MG63 (cell line): ENCODE measurements at regions not wholly inside any gene's neighbourhood (a gene's known extent, or its start where the extent isn't known, plus 50 kb on each side); places are given as distances from the start of the nearest gene placed in this dataset.

Experiments
- DNase-seq: peaks from one replicate; pipeline ENCODE4 v3.0.0-alpha.2; 2020
- H3K27me3 ChIP-seq: fragments of 250-450 bp; sonication (Bioruptor Pico); 2 replicates; pipeline ENCODE4 v1.5.1; 2020; ENCODE audit warnings: mild to moderate bottlenecking, moderate library complexity
- H3K36me3 ChIP-seq: fragments of 250-450 bp; sonication (Bioruptor Pico); 2 replicates; pipeline ENCODE4 v1.5.1; 2020; ENCODE audit warnings: mild to moderate bottlenecking, moderate library complexity
- H3K4me3 ChIP-seq: fragments of 250-450 bp; sonication (Bioruptor Pico); 2 replicates; pipeline ENCODE4 v1.5.1; 2020; ENCODE audit warnings: mild to moderate bottlenecking, moderate library complexity
- H3K9me3 ChIP-seq: fragments of 250-450 bp; sonication (Bioruptor Pico); 2 replicates; pipeline ENCODE4 v1.5.1; 2020; ENCODE audit warnings: mild to moderate bottlenecking, moderate library complexity

- Histone ChIP-seq H3K27me3 (peaks cover 12% of the 10 kb centered on the region), H3K36me3 (no peaks in the 10 kb centered on the region), H3K4me3 (no peak overlapping the region), H3K9me3 (peaks cover 10% of the 10 kb centered on the region)
- DNase-seq, result no peak
These were observed 246.8 kb downstream of the NSG2 start for GRCh38 chr5:174292348-174292747.

GRCh38 chr5:174293006-174293405, 247.5 kb downstream of the NSG2 start:
- H3K27me3 ChIP-seq, result peaks cover 10% of the 10 kb centered on the region
- DNase-seq, result no peak
- H3K36me3 ChIP-seq, result no peaks in the 10 kb centered on the region
- H3K9me3 ChIP-seq, result peaks cover 10% of the 10 kb centered on the region
- no peak overlapping the region for H3K4me3 ChIP-seq

DNA sequence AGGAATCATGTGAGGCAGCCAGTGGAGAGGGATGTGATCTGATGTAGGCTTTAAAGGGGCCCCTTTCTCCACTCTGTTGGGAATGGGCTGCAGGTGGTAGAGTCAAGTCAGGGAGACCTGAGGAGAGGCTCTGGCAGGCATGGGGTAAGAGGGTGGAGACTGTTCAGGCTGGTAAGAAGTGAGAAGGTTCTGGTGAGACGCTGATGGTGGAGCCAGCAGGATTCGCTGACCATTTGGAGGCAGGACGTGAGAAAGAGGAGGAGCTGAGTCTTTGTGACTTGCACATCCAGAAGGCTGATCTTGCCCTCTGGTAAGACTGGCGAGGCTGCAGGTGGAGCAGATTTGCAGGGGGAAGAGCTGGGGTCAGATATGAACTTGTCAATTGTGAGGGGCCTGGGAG, 248.0 kb downstream of the NSG2 start:
- Histone ChIP-seq H3K36me3 (no peaks in the 10 kb centered on the region), H3K4me3 (no peak overlapping the region), H3K9me3 (peaks cover 12% of the 10 kb centered on the region), H3K27me3 (peaks cover 10% of the 10 kb centered on the region)
- no peak for DNase-seq

- no peak for DNase-seq
- Histone ChIP-seq H3K4me3 (no peak overlapping the region), H3K9me3 (peaks cover 9% of the 10 kb centered on the region), H3K36me3 (no peaks in the 10 kb centered on the region), H3K27me3 (peaks cover 12% of the 10 kb centered on the region)
These were observed 249.6 kb downstream of the NSG2 start for GRCh38 chr5:174294891-174295620.

DNA sequence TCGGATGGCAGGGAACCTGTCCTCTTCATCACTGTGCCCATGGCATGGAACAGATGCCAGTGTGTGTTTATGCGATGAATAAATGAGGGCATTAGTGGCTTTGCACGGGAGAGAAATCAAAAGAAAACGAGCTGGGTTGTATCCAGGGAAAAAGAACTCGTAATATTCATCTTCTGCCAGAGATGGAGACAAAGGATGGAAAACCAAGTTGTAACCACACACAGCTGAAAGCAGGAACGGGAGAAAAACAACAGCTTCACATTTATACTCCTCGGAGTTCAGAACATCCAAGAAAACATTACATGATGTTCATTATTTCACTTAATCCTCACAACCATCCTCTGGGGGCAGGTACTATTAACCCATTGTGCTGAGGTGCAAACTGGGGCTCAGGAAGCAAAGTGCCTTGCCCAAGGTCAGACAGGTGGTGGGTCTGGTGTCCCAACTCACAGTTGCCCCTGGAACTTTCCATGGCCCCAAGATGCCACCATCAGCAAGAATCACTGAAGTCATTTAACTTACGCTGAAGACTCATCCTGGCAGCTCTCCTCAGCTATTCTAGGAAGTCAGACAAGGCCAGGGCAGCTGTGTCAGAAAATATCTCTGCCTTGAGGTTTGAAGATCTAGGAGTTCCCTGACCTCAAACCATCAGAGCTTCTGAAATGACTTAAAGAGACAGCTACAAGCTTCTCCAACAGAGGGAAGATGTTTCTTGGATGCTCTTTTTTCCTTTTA, 250.4 kb downstream of the NSG2 start:
- no peaks in the 10 kb centered on the region for H3K36me3 ChIP-seq
- H3K27me3 ChIP-seq, result peaks cover 6% of the 10 kb centered on the region
- no peak overlapping the region for H3K4me3 ChIP-seq
- no peak for DNase-seq
- peaks cover 5% of the 10 kb centered on the region for H3K9me3 ChIP-seq

GRCh38 chr5:174300118-174300940, 254.8 kb downstream of the NSG2 start:
- DNase-seq, result no peak
- peaks cover 6% of the 10 kb centered on the region for H3K27me3 ChIP-seq
- no peaks in the 10 kb centered on the region for H3K36me3 ChIP-seq
- peaks cover 5% of the 10 kb centered on the region for H3K9me3 ChIP-seq
- no peak overlapping the region for H3K4me3 ChIP-seq

DNA sequence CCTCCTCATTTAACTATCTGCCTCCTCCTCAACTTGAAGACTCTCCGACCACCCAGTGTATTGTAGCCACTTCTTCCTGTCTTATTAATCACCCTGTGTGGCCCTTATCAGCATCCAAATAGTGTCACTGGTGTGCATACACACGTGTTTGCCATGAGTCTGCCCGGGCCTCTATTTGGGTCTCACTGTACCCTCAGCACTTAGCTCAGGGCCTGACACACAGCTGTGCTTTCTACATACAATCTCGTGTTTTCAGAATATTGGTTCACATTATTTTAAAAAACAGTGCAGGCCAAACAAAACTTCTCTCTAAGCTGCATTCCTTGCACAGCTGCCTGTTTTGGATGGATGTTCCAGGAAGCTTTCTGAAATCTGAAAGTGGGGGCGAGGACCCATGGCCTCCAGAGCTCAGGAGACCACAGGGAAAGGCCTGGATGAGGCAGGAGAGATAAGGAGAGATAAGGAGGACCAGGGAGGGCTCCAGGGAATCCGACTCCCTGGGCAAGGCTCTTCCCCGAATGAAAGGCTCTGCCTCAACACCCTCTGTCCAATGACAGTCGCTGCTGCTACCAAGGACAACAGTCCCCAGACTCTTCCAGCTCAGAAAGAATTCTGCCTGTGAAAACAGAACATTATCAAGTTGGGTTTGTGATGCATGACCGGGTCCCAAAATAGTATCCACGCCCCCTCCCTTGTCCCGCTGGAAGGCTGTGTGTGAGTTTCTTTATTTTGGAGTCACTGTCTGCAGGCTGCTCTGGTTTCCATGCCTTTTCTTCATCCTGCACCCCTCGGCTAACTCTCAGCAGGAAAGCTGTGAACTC, 255.6 kb downstream of the NSG2 start:
- H3K27me3 ChIP-seq, result peaks cover 3% of the 10 kb centered on the region
- no peaks in the 10 kb centered on the region for H3K36me3 ChIP-seq
- no peak overlapping the region for H3K4me3 ChIP-seq
- peaks cover 5% of the 10 kb centered on the region for H3K9me3 ChIP-seq
- no peak for DNase-seq

DNA sequence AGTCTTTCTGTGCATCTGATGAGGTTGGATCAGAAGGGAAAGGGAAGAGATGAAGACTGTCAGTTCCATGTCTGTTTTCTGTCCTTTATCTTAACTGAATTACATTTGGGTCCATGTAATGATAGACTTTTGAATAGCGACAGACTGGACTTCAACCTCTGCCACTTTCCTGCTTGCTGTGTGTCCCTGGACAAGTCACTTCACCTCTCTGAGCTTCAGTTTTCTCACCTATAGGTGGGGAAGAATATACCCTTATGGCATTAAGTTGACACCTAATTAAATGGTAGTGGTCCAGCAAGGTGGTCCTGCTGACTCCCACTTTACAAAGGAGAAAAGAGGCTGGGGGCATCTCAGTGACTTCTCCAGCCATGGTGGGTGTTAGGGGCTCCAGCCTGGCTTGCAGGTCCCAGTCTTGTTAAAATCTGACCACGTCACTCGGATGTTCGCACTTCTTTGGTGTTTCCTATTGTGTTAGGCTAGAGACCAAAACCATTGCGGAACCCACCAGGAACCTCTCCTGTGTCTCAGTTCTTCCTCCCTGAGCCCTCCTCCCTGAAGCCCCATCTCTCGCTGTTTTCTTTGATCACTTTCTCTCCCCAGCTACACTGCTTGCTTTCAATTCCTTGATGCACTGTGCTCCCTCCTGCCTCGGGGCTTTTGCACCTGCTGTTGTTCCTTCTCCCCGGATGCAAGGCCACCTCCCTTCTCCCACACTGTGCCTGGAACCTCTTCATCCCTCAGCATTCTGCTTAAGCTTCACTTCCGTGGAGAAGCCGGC, 256.5 kb downstream of the NSG2 start:
- DNase-seq, result no peak
- peaks cover 5% of the 10 kb centered on the region for H3K9me3 ChIP-seq
- H3K4me3 ChIP-seq, result no peak overlapping the region
- peaks cover 3% of the 10 kb centered on the region; the same call in 1 of the 2 replicates for H3K27me3 ChIP-seq
- H3K36me3 ChIP-seq, result no peaks in the 10 kb centered on the region

DNA sequence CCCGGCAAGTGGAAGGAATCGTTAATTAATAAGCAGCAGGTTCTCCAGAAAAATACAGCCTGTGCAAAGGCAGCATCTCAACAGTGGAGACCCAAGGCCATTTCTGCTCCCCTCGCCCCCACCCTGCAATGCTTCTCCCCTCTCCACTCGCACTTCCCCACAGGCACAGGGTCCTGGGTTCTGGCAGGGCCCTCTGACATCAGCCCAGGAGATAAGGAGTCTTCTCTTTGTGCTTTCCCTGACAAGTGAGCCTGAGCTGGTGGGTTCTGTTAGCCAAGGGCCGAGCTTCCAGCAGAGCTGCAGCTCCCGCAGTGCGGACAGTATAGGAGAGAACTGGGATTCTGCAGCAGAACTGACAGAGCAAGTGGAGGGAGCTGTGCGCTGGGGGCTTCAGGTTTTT, 257.5 kb downstream of the NSG2 start:
- DNase-seq, result no peak
- no peaks in the 10 kb centered on the region for H3K36me3 ChIP-seq
- no peak overlapping the region for H3K4me3 ChIP-seq
- peaks cover 3% of the 10 kb centered on the region; the same call in 1 of the 2 replicates for H3K27me3 ChIP-seq
- H3K9me3 ChIP-seq, result 0 out of 2 replicates have a peak, but pooled peaks cover 1% of the 10 kb centered on the region

GRCh38 chr5:174303437-174304045, 258.0 kb downstream of the NSG2 start:
- Histone ChIP-seq H3K9me3 (no peaks in the 10 kb centered on the region), H3K4me3 (no peak overlapping the region), H3K27me3 (peaks cover 3% of the 10 kb centered on the region; the same call in 1 of the 2 replicates), H3K36me3 (no peaks in the 10 kb centered on the region)
- no peak for DNase-seq

DNA sequence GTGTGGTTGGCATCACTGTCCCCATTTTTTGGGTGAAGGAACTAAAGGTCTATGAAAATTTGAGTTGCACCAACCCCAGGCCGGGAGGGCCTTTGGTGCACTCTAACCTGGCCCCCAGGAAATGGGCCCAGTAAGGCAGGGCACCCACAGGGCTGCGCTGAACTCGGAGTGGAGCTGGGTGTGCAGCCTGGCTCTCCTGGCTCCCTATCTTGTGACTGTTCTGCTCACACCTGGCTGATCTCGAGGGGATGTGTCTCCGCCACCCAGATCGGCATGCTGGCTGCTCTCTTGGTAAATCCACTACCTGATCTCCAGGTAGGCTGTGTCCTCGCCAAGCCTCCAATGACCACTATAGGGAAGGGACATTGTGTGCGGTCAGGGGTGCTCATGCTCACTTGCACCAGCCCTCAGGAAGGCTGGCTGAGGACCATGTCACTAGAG, 259.8 kb downstream of the NSG2 start:
- DNase-seq, result no peak
- Histone ChIP-seq H3K9me3 (no peaks in the 10 kb centered on the region), H3K4me3 (no peak overlapping the region), H3K36me3 (no peaks in the 10 kb centered on the region), H3K27me3 (no peaks in the 10 kb centered on the region)

DNA sequence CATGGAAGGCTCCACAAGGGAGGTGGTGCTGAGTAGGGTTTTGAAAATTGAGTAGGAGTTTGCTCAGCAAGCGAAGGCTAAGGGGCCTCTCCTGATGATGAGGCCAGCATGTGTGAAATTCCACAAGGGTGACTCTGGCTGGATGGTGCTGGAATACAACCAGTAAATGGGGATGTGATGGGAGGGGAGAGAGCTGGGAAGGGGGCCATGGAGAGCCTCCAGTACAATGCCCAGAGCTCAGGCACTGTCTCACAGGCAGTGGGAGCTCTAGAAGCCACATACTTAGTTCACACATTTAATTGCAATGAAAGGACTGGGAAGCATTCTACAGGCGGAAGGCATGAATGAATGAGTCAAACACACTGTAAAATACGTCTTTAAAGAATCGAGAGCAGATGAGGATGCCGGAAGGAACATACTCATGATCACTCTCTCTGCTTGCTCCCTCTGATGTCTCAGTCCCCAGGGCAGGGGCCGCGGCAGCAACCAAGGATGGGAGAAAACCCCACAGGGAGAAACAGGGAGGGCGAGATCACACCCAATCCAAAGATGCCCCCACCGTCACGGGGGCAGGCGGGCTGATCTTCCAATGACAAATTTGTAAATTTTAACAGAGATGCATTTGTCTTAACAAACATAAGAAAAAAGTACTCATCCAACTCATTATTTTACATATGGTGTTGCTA, 261.0 kb downstream of the NSG2 start:
- Histone ChIP-seq H3K36me3 (no peaks in the 10 kb centered on the region), H3K4me3 (no peak overlapping the region), H3K9me3 (no peaks in the 10 kb centered on the region), H3K27me3 (no peaks in the 10 kb centered on the region)
- peak; percentile 84 for DNase-seq

DNA sequence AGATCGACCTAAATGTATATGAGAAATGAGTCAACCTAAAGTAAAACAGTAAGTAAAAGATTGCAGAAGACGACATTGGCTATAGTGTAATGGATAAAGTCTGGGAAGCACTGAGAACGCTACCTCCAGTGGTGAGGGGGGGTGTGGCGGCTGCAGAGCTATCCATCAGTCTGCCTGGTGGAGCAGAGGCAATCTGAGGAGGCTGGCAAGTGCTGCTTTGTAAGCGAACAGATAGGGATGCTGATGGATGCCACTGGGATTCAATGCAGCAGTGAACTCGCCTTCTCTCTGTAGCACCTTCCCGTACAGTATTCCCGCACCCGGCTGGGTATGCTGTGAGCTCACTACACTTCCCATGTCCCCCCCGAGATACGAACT, 261.5 kb downstream of the NSG2 start:
- no peak for DNase-seq
- Histone ChIP-seq H3K36me3 (no peaks in the 10 kb centered on the region), H3K9me3 (no peaks in the 10 kb centered on the region), H3K27me3 (no peaks in the 10 kb centered on the region), H3K4me3 (no peak overlapping the region)

DNA sequence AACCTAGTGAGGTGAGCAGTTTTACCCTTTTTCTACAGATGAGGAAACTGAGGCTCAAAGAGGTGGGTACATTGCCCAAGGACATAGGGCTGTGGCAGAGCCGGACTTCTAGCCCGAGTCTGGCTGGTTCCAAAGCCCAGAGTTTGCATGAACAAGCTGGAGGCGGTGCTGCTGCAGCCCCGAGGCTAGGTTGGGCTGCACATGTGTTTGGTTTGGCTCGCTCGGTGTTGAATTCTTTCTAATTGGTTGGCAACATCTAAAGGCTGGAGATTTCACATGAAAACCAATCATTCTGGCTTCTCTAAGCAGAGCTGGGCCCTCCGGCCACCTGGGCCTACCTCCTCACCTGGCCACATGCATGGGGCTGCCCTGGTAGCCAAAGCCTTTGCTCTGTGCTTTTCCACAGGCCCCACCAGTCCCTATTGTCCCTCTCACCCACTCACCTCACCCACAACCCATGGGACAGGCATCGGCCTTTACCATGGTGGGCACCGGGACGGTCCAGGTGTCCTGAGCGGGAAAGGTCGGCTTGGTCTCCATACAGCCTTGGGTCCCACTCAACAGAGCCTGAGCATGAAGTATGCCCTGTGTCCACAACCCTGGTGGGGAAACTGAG, 262.3 kb downstream of the NSG2 start:
- Histone ChIP-seq H3K9me3 (no peaks in the 10 kb centered on the region), H3K27me3 (peaks cover 5% of the 10 kb centered on the region; the same call in 1 of the 2 replicates), H3K36me3 (no peaks in the 10 kb centered on the region), H3K4me3 (no peak overlapping the region)
- no peak for DNase-seq
